ENCODE measurements at regions not wholly inside any gene's neighbourhood (a gene's known extent, or its start where the extent isn't known, plus 50 kb on each side); places are given as distances from the start of the nearest gene placed in this dataset.
A peak's percentile ranks its signal among the peaks of the same experiment; 100 is the strongest.

GRCh38 chr18:38307914-38308313 is 742.3 kb upstream of the CELF4 start:
- no peak for DNase-seq (ENCODE audit: low spot score)
- no peak for TF ChIP-seq CTCF (conservative IDR thresholded peaks at IDR 0.05; ENCODE audit: low read depth)
- ChIA-PET CTCF (no interaction called here), POLR2A (ENCODE audit: low non-redundant PET) (no interaction called here)
- no peak overlapping the region for H3K27ac ChIP-seq

GRCh38 chr18:38305961-38306360 is 740.4 kb upstream of the CELF4 start:
- ChIA-PET CTCF (no interaction called here), POLR2A (ENCODE audit: low non-redundant PET) (no interaction called here)
- TF ChIP-seq CTCF (conservative IDR thresholded peaks at IDR 0.05; ENCODE audit: low read depth), result no peak
- H3K27ac ChIP-seq, result no peak overlapping the region
- DNase-seq (ENCODE audit: low spot score), result no peak

GRCh38 chr18:38301621-38302020 is 736.0 kb upstream of the CELF4 start:
- no peak for TF ChIP-seq CTCF (conservative IDR thresholded peaks at IDR 0.05; ENCODE audit: low read depth)
- POLR2A ChIA-PET (ENCODE audit: low non-redundant PET), result no interaction called here
- CTCF ChIA-PET, result no interaction called here

GRCh38 chr18:38297910-38298309 is 732.3 kb upstream of the CELF4 start:
- no peak overlapping the region for H3K27ac ChIP-seq
- ChIA-PET POLR2A (ENCODE audit: low non-redundant PET) (interaction anchor here (0.6 to 0.7 kb wide), 2 partner anchors 68 to 600 kb away, joined by 3 read pairs; no protein-coding TSS in a partner anchor), CTCF (no interaction called here)
- no peak for DNase-seq (ENCODE audit: low spot score)
- no peak for TF ChIP-seq CTCF (conservative IDR thresholded peaks at IDR 0.05; ENCODE audit: low read depth)

More at GRCh38 chr18:38301621-38302020, 736.0 kb upstream of the CELF4 start:
- peak; percentile 2 for DNase-seq (ENCODE audit: low spot score)
- no peak overlapping the region for H3K27ac ChIP-seq

- H3K27ac ChIP-seq, result no peak overlapping the region
- DNase-seq (ENCODE audit: low spot score), result no peak
- POLR2A ChIA-PET (ENCODE audit: low non-redundant PET), result no interaction called here
- no peak for TF ChIP-seq CTCF (conservative IDR thresholded peaks at IDR 0.05; ENCODE audit: low read depth)
- CTCF ChIA-PET, result no interaction called here
These were observed 724.6 kb upstream of the CELF4 start for GRCh38 chr18:38290229-38290628.

GRCh38 chr18:38284972-38285371 is 719.4 kb upstream of the CELF4 start:
- CTCF ChIA-PET, result no interaction called here
- no peak overlapping the region for H3K27ac ChIP-seq
- TF ChIP-seq CTCF (conservative IDR thresholded peaks at IDR 0.05; ENCODE audit: low read depth), result no peak
- POLR2A ChIA-PET (ENCODE audit: low non-redundant PET), result no interaction called here
- no peak for DNase-seq (ENCODE audit: low spot score)

- ChIA-PET CTCF (no interaction called here), POLR2A (ENCODE audit: low non-redundant PET) (no interaction called here)
- no peak overlapping the region for H3K27ac ChIP-seq
- TF ChIP-seq CTCF (conservative IDR thresholded peaks at IDR 0.05; ENCODE audit: low read depth), result no peak
- DNase-seq (ENCODE audit: low spot score), result no peak
These were observed 697.5 kb upstream of the CELF4 start for GRCh38 chr18:38263066-38263465.

All from RWPE1 (cell line).